Caco-2 (cell line): ENCODE measurements at regions not wholly inside any gene's neighbourhood (a gene's known extent, or its start where the extent isn't known, plus 50 kb on each side); places are given as distances from the start of the nearest gene placed in this dataset.

Source experiments
- BruUV-seq: library from RNA; stranded (reverse); fragments of 400-500 nt; replicated peaks from 2 replicates; lab custom pipeline; 2021; lab: Mats Ljungman, UMichigan
- CTCF ChIA-PET: fragments of 300-600 bp; sonication (Branson Sonifier 250); formaldehyde crosslinking; loops from one replicate; lab custom pipeline; 2022; ENCODE audit warnings: antibody characterized with exemption; lab: Charles Lee
- POLR2A ChIA-PET: fragments of 300-600 bp; sonication (Branson Sonifier 250); formaldehyde crosslinking; loops from one replicate; lab custom pipeline; 2022; ENCODE audit warnings: antibody characterized with exemption; lab: Charles Lee
- DNase-seq, 2 experiments: peaks; one replicate each; pipeline versions ENCODE4 v3.0.0 to v3.0.0-alpha.2; 2020 to 2022
- H3K27me3 ChIP-seq: replicated peaks from 2 replicates; pipeline ENCODE4 v1.6.0; 2011; ENCODE audit warnings: low read length; ENCODE audit not compliant: control insufficient read depth, insufficient read depth
- H3K36me3 ChIP-seq: 2 replicates; pipeline ENCODE4 v1.5.1; 2011; ENCODE audit warnings: low read length; ENCODE audit not compliant: control insufficient read depth, insufficient read depth
- H3K4me1 ChIP-seq: fragments of 250-450 bp; sonication (Bioruptor Pico); 2 replicates; pipeline ENCODE4 v1.5.1; 2020; ENCODE audit warnings: mild to moderate bottlenecking
- H3K4me3 ChIP-seq: 2 replicates; pipeline ENCODE4 v1.5.1; 2011; ENCODE audit warnings: low read depth, mild to moderate bottlenecking, control low read depth, low read length
- H3K9me3 ChIP-seq: fragments of 250-450 bp; sonication (Bioruptor Pico); 2 replicates; pipeline ENCODE4 v1.5.1; 2020; ENCODE audit warnings: mild to moderate bottlenecking, moderate library complexity
- H3K27ac Mint-ChIP-seq: one replicate; pipeline ENCODE4 v1.8.0; 2022; ENCODE audit warnings: mixed read lengths; ENCODE audit not compliant: unreplicated experiment
- H3K27me3 Mint-ChIP-seq: one replicate; pipeline ENCODE4 v1.8.0; 2022; ENCODE audit warnings: mixed read lengths; ENCODE audit not compliant: insufficient read depth, unreplicated experiment
- H3K36me3 Mint-ChIP-seq: one replicate; pipeline ENCODE4 v1.8.0; 2022; ENCODE audit warnings: mild to moderate bottlenecking, mixed read lengths; ENCODE audit not compliant: insufficient read depth, unreplicated experiment
- H3K4me1 Mint-ChIP-seq: one replicate; pipeline ENCODE4 v1.8.0; 2022; ENCODE audit warnings: low read depth, mixed read lengths; ENCODE audit not compliant: unreplicated experiment
- H3K4me3 Mint-ChIP-seq: one replicate; pipeline ENCODE4 v1.8.0; 2022; ENCODE audit warnings: mild to moderate bottlenecking, moderate library complexity, mixed read lengths; ENCODE audit not compliant: unreplicated experiment
- H3K9me3 Mint-ChIP-seq: one replicate; pipeline ENCODE4 v1.8.0; 2022; ENCODE audit warnings: mixed read lengths; ENCODE audit not compliant: unreplicated experiment
- CTCF ChIP-seq, 2 experiments: fragments of 200-600 bp in 1 of 2; IDR thresholded peaks; 1 replicate in 1 of 2; 2 replicates in 1 of 2; pipeline versions ENCODE4 v1.5.1 to v1.8.0; 2011 to 2022; ENCODE audit warnings: antibody characterized with exemption in 1 of 2, control low read depth in 1 of 2, inconsistent platforms in 1 of 2, low read depth in 1 of 2, low read length in 1 of 2, mild to moderate bottlenecking in 1 of 2, moderate library complexity in 1 of 2; ENCODE audit not compliant: insufficient read depth in 1 of 2, severe bottlenecking in 1 of 2, unreplicated experiment in 1 of 2
- intact Hi-C: fragments of 100-400 bp; cut with micrococcal nuclease; formaldehyde crosslinking; loops from one replicate; pipeline ENCODE4 v1.10.0; 2022; ENCODE audit not compliant: unreplicated experiment

- DNase-seq = no peak
- Mint-ChIP-seq H3K4me1 (no peaks in the 10 kb centered on the region), H3K27ac (no peak overlapping the region), H3K27me3 (no peaks in the 10 kb centered on the region), H3K9me3 (peaks cover 9% of the 10 kb centered on the region), H3K4me3 (no peak overlapping the region), H3K36me3 (no peaks in the 10 kb centered on the region)
- TF ChIP-seq CTCF (IDR thresholded peaks at IDR 0.05; ENCODE audit: insufficient read depth in 1 of 2, low read depth in 1 of 2, low read length in 1 of 2, severe bottlenecking in 1 of 2, unreplicated experiment in 1 of 2) = no peak
- Histone ChIP-seq H3K4me1 (no peaks in the 10 kb centered on the region), H3K9me3 (no peaks in the 10 kb centered on the region), H3K27me3 (no peaks in the 10 kb centered on the region), H3K4me3 (no peak overlapping the region), H3K36me3 (no peaks in the 10 kb centered on the region)
- no TSS peak for BruUV-seq
- ChIA-PET POLR2A (no interaction called here), CTCF (no interaction called here)
- intact Hi-C loops = no loop called here
These were observed 1023.2 kb downstream of the TBL1XR1 start for GRCh38 chr3:176174060-176174459.

GRCh38 chr3:176172492-176172891 is 1024.8 kb downstream of the TBL1XR1 start:
- Histone ChIP-seq H3K9me3 (no peaks in the 10 kb centered on the region), H3K36me3 (no peaks in the 10 kb centered on the region), H3K27me3 (no peaks in the 10 kb centered on the region), H3K4me3 (no peak overlapping the region), H3K4me1 (no peaks in the 10 kb centered on the region)
- intact Hi-C loops = no loop called here
- no TSS peak for BruUV-seq
- Mint-ChIP-seq H3K36me3 (no peaks in the 10 kb centered on the region), H3K27me3 (no peaks in the 10 kb centered on the region), H3K4me3 (no peak overlapping the region), H3K4me1 (no peaks in the 10 kb centered on the region), H3K9me3 (peaks cover 9% of the 10 kb centered on the region), H3K27ac (no peak overlapping the region)
- POLR2A ChIA-PET = no interaction called here
- DNase-seq = no peak
- CTCF ChIA-PET = no interaction called here
- no peak for TF ChIP-seq CTCF (IDR thresholded peaks at IDR 0.05; ENCODE audit: insufficient read depth in 1 of 2, low read depth in 1 of 2, low read length in 1 of 2, severe bottlenecking in 1 of 2, unreplicated experiment in 1 of 2)

GRCh38 chr3:176167272-176167671 is 1030.0 kb downstream of the TBL1XR1 start:
- Histone ChIP-seq H3K4me3 (no peak overlapping the region), H3K9me3 (no peaks in the 10 kb centered on the region), H3K36me3 (no peaks in the 10 kb centered on the region), H3K4me1 (no peaks in the 10 kb centered on the region), H3K27me3 (no peaks in the 10 kb centered on the region)
- Mint-ChIP-seq H3K27me3 (no peaks in the 10 kb centered on the region), H3K36me3 (no peaks in the 10 kb centered on the region), H3K4me3 (no peak overlapping the region), H3K27ac (no peak overlapping the region), H3K9me3 (peaks cover 16% of the 10 kb centered on the region), H3K4me1 (no peaks in the 10 kb centered on the region)
- ChIA-PET POLR2A (no interaction called here), CTCF (no interaction called here)
- no peak for TF ChIP-seq CTCF (IDR thresholded peaks at IDR 0.05; ENCODE audit: insufficient read depth in 1 of 2, low read depth in 1 of 2, low read length in 1 of 2, severe bottlenecking in 1 of 2, unreplicated experiment in 1 of 2)
- DNase-seq = no peak
- intact Hi-C loops = no loop called here
- no TSS peak for BruUV-seq
